ENCODE measurements at regions not wholly inside any gene's neighbourhood (a gene's known extent, or its start where the extent isn't known, plus 50 kb on each side); places are given as distances from the start of the nearest gene placed in this dataset.
A peak's percentile ranks its signal among the peaks of the same experiment; 100 is the strongest.

DNA sequence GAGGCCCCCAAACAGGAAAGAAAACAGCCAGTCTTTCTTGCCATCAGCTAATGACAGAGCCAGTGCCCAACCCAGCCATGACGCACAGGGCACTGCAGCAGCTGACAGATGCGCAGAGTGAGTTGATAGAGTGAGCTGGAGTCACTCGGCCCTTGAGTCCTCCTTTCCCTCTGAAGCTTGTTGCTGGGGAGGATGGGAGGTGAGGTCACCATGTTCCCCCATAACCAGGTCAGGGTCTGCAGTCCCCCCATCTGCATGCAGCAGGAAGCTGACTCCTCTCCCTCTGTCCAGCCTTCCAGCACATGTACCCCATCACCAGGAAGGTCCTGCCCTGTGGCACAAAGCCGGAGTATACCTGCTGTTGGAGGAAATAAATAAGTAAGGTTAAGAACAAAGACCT is 174.6 kb downstream of the ABHD5 start:
- no TSS peak for BruUV-seq (replicated peaks)
- H3K4me3 ChIP-seq (ENCODE audit: low read depth, low read length): no peak overlapping the region
- H3K27me3 ChIP-seq (replicated peaks; ENCODE audit: control insufficient read depth, insufficient read depth, low read length): no peaks in the 10 kb centered on the region
- ChIA-PET POLR2A (no interaction called here), CTCF (no interaction called here)
- TF ChIP-seq, protein P1, sequence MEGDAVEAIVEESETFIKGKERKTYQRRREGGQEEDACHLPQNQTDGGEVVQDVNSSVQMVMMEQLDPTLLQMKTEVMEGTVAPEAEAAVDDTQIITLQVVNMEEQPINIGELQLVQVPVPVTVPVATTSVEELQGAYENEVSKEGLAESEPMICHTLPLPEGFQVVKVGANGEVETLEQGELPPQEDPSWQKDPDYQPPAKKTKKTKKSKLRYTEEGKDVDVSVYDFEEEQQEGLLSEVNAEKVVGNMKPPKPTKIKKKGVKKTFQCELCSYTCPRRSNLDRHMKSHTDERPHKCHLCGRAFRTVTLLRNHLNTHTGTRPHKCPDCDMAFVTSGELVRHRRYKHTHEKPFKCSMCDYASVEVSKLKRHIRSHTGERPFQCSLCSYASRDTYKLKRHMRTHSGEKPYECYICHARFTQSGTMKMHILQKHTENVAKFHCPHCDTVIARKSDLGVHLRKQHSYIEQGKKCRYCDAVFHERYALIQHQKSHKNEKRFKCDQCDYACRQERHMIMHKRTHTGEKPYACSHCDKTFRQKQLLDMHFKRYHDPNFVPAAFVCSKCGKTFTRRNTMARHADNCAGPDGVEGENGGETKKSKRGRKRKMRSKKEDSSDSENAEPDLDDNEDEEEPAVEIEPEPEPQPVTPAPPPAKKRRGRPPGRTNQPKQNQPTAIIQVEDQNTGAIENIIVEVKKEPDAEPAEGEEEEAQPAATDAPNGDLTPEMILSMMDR (IDR thresholded peaks at IDR 0.05; ENCODE audit: insufficient read depth in 1 of 2, low read depth in 1 of 2, low read length in 1 of 2, severe bottlenecking in 1 of 2, unreplicated experiment in 1 of 2): no peak
- no peaks in the 10 kb centered on the region for H3K36me3 ChIP-seq (ENCODE audit: control insufficient read depth, insufficient read depth, low read length)
- Mint-ChIP-seq H3K36me3 (ENCODE audit: insufficient read depth, unreplicated experiment) (no peaks in the 10 kb centered on the region), H3K4me3 (ENCODE audit: unreplicated experiment) (no peak overlapping the region), H3K27me3 (ENCODE audit: insufficient read depth, unreplicated experiment) (no peaks in the 10 kb centered on the region), H3K9me3 (ENCODE audit: unreplicated experiment) (no peaks in the 10 kb centered on the region), H3K27ac (ENCODE audit: unreplicated experiment) (no peak overlapping the region), H3K4me1 (ENCODE audit: low read depth, unreplicated experiment) (peaks cover 11% of the 10 kb centered on the region)
- DNase-seq: no peak
- intact Hi-C loops (cut with micrococcal nuclease; ENCODE audit: unreplicated experiment): no loop called here
- no peaks in the 10 kb centered on the region for H3K9me3 ChIP-seq
- H3K4me1 ChIP-seq: peaks cover 12% of the 10 kb centered on the region

DNA sequence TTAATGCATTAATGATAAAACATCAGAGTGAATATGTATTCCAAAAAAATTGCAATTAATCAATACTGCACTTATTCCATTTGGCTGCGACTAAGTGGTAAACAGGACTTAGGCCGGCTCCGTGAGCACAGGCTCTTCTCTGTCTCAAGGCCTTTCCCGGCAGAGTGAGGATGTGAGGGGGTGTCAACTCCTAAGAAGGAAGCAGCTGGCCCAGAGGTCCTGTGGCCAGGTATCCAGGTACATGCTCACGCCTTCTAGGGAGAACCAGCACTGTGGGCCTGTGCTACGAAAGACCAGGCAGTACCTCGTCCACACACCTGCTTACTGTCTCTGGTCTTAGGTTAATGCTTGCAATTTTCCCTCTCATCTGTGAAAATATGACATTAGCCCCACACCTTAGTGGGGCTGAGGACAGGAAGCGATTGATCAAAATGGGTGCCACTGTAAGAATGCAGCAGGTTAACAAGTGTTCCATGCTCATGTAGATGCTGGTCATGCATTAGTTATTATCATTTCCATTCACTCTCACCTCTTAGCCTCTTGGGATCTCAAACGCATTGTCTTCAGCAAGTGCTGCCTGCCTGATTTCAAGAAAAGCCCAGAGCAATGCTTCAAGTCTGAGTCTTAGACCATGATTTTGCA is 175.3 kb downstream of the ABHD5 start:
- no TSS peak for BruUV-seq (replicated peaks)
- no peaks in the 10 kb centered on the region for H3K27me3 Mint-ChIP-seq (ENCODE audit: insufficient read depth, unreplicated experiment)
- Histone ChIP-seq H3K27me3 (replicated peaks; ENCODE audit: control insufficient read depth, insufficient read depth, low read length) (no peaks in the 10 kb centered on the region), H3K4me3 (ENCODE audit: low read depth, low read length) (no peak overlapping the region), H3K9me3 (no peaks in the 10 kb centered on the region), H3K4me1 (peaks cover 12% of the 10 kb centered on the region), H3K36me3 (ENCODE audit: control insufficient read depth, insufficient read depth, low read length) (no peaks in the 10 kb centered on the region)
- intact Hi-C loops (cut with micrococcal nuclease; ENCODE audit: unreplicated experiment): no loop called here
- CTCF ChIA-PET: interaction anchor here (1.4 kb wide), 1 partner anchor 10 kb away, joined by 4 read pairs; no protein-coding TSS in a partner anchor
- POLR2A ChIA-PET: no interaction called here
- H3K27ac Mint-ChIP-seq (ENCODE audit: unreplicated experiment): no peak overlapping the region
- H3K36me3 Mint-ChIP-seq (ENCODE audit: insufficient read depth, unreplicated experiment): no peaks in the 10 kb centered on the region
- H3K9me3 Mint-ChIP-seq (ENCODE audit: unreplicated experiment): no peaks in the 10 kb centered on the region
- H3K4me1 Mint-ChIP-seq (ENCODE audit: low read depth, unreplicated experiment): peaks cover 11% of the 10 kb centered on the region
- no peak for DNase-seq
- H3K4me3 Mint-ChIP-seq (ENCODE audit: unreplicated experiment): no peak overlapping the region
- TF ChIP-seq, protein P1 (IDR thresholded peaks at IDR 0.05; ENCODE audit: insufficient read depth in 1 of 2, low read depth in 1 of 2, low read length in 1 of 2, severe bottlenecking in 1 of 2, unreplicated experiment in 1 of 2): no peak

DNA sequence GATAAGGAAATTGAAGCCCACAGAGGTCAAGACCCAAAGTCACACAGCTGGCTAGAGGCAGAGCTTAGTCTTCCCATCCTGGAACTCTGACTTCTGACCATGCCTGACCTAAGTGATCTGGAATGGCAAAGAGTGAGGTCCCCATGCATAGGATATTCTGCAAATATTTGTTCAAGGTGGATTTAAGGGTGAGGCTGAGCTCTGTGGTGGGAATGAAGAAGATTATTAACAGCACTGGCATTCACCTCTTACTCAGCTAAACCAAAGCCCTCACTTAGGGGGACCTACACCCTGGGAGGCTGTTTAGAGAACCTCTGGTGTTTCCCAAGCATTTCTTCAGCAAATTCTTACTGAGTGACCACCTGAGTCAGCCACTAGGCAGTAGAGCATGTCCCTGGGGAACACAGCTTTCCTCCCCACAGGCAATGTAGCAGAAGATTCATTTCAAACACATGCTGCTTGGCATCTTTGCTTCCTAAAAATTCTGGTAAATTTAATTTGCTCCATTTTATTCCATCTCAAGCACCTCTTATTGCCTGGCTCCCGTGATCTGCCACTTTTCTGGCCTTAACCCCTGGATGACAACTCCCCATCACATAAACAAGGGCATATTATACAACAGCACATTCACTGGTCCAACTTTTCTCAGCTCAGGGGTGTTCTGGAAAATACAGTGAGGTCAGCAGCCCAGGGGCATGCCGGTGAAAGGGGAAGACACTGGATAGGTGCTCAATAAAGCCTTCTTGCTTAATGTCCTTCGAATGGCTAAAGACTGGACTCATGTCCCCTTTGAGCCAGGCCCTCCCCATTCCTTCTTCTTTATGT is 176.0 kb downstream of the ABHD5 start:
- no TSS peak for BruUV-seq (replicated peaks)
- Histone ChIP-seq H3K4me3 (ENCODE audit: low read depth, low read length) (no peak overlapping the region), H3K9me3 (no peaks in the 10 kb centered on the region), H3K27me3 (replicated peaks; ENCODE audit: control insufficient read depth, insufficient read depth, low read length) (no peaks in the 10 kb centered on the region), H3K36me3 (ENCODE audit: control insufficient read depth, insufficient read depth, low read length) (no peaks in the 10 kb centered on the region), H3K4me1 (peaks cover 12% of the 10 kb centered on the region)
- peak; percentile 19 to 50 for DNase-seq
- intact Hi-C loops (cut with micrococcal nuclease; ENCODE audit: unreplicated experiment): no loop called here
- Mint-ChIP-seq H3K4me3 (ENCODE audit: unreplicated experiment) (no peak overlapping the region), H3K9me3 (ENCODE audit: unreplicated experiment) (no peaks in the 10 kb centered on the region), H3K27me3 (ENCODE audit: insufficient read depth, unreplicated experiment) (no peaks in the 10 kb centered on the region), H3K36me3 (ENCODE audit: insufficient read depth, unreplicated experiment) (no peaks in the 10 kb centered on the region), H3K27ac (ENCODE audit: unreplicated experiment) (no peak overlapping the region), H3K4me1 (ENCODE audit: low read depth, unreplicated experiment) (peaks cover 11% of the 10 kb centered on the region)
- ChIA-PET CTCF (interaction anchor here (1.4 kb wide), 1 partner anchor 11 kb away, joined by 4 read pairs; no protein-coding TSS in a partner anchor), POLR2A (no interaction called here)
- TF ChIP-seq, protein P1 (IDR thresholded peaks at IDR 0.05; ENCODE audit: insufficient read depth in 1 of 2, low read depth in 1 of 2, low read length in 1 of 2, severe bottlenecking in 1 of 2, unreplicated experiment in 1 of 2): no peak

All from Caco-2 (cell line).